ENCODE measurements at regions not wholly inside any gene's neighbourhood (a gene's known extent, or its start where the extent isn't known, plus 50 kb on each side); places are given as distances from the start of the nearest gene placed in this dataset.

DNA sequence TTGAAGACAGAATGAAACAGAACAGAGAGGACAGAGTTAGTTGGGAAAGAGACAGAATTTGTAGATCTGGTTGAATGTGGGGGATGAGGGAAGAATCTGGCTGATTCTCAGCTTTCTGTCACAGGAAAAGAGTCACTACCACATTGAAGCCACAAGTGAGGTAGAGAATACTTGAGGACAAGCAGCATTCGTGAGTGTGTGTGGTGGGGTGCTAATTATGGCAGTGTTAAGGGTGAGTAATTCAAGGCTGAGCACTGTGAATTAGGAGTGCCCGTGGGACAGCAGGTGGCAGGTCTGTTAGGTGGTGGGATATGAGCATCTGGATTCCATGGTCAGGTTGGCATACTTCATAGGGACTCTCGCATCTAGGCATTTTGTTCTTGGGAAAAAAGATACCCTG, 347.4 kb upstream of the PRICKLE1 start:
- H3K4me2 ChIP-seq (replicated peaks; ENCODE audit: extremely low read depth, low read length, poor library complexity, severe bottlenecking): no peak overlapping the region
- no peaks in the 10 kb centered on the region for H3K9me3 ChIP-seq (replicated peaks in 1 of 2; ENCODE audit: control insufficient read depth in 1 of 2, insufficient read depth in 1 of 2, low read length in 2 of 2)
- H3K4me1 ChIP-seq (ENCODE audit: control insufficient read depth in 1 of 2, insufficient read depth in 2 of 2, low read length in 2 of 2): no peaks in the 10 kb centered on the region
- TF ChIP-seq, protein P1, sequence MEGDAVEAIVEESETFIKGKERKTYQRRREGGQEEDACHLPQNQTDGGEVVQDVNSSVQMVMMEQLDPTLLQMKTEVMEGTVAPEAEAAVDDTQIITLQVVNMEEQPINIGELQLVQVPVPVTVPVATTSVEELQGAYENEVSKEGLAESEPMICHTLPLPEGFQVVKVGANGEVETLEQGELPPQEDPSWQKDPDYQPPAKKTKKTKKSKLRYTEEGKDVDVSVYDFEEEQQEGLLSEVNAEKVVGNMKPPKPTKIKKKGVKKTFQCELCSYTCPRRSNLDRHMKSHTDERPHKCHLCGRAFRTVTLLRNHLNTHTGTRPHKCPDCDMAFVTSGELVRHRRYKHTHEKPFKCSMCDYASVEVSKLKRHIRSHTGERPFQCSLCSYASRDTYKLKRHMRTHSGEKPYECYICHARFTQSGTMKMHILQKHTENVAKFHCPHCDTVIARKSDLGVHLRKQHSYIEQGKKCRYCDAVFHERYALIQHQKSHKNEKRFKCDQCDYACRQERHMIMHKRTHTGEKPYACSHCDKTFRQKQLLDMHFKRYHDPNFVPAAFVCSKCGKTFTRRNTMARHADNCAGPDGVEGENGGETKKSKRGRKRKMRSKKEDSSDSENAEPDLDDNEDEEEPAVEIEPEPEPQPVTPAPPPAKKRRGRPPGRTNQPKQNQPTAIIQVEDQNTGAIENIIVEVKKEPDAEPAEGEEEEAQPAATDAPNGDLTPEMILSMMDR (IDR thresholded peaks at IDR 0.05): no peak
- WGBS (ENCODE audit: insufficient coverage): 65% methylated on average over 3 of the region's 3 CpGs
- Mint-ChIP-seq H3K36me3 (no peaks in the 10 kb centered on the region), H3K4me1 (no peaks in the 10 kb centered on the region), H3K9me3 (peaks cover 6 to 17% (median 12%) of the 10 kb centered on the region in 7 donors), H3K27ac (no peak overlapping the region), H3K27me3 (ENCODE audit: low read depth in 3 of 3) (no peaks in the 10 kb centered on the region), H3K4me3 (no peak overlapping the region)
- H3K9ac ChIP-seq (ENCODE audit: insufficient read depth, low read length, poor library complexity, severe bottlenecking): no peak overlapping the region
- no peak overlapping the region for H3K27ac ChIP-seq (ENCODE audit: low read depth in 1 of 2, low read length in 2 of 2)
- no peaks in the 10 kb centered on the region for H3K27me3 ChIP-seq (ENCODE audit: control insufficient read depth in 2 of 2, insufficient read depth in 2 of 2, low read length in 2 of 2)
- no peak for DNase-seq
- H3K79me2 ChIP-seq (ENCODE audit: insufficient read depth, low read length): no peaks in the 10 kb centered on the region
- no peak overlapping the region for H3K4me3 ChIP-seq (replicated peaks in 1 of 3; ENCODE audit: low read depth in 2 of 3, low read length in 3 of 3)
- no peak overlapping the region for H2AFZ ChIP-seq (ENCODE audit: insufficient read depth, low read depth, low read length, poor library complexity, severe bottlenecking)
- no peaks in the 10 kb centered on the region for H3K36me3 ChIP-seq (replicated peaks in 1 of 2; ENCODE audit: control insufficient read depth in 1 of 2, insufficient read depth in 2 of 2, low read length in 2 of 2)
- H4K20me1 ChIP-seq (ENCODE audit: insufficient read depth, low read length): no peaks in the 10 kb centered on the region
- intact Hi-C loops (cut with micrococcal nuclease): no loop called here

DNA sequence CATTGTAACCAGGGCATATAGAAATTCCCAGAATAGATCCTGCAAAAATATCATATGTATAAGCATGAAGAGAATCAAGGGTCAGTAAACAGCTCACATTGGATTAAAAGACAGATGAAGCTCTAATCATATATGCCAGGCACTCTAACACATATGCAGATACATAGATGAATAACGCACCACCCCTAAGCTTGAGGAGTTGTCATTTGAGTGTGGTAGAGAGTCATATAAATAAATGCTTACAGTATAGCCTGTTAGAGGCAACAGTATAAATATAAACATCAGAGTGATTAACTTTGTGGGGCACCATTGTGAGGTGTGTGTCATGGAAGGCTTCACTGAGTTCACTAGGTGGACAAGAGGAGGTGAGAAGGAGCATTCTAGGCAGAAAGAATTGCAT, 346.7 kb upstream of the PRICKLE1 start:
- DNase-seq: no peak
- Histone ChIP-seq H3K9ac (ENCODE audit: insufficient read depth, low read length, poor library complexity, severe bottlenecking) (no peak overlapping the region), H4K20me1 (ENCODE audit: insufficient read depth, low read length) (no peaks in the 10 kb centered on the region), H2AFZ (ENCODE audit: insufficient read depth, low read depth, low read length, poor library complexity, severe bottlenecking) (no peak overlapping the region), H3K27ac (ENCODE audit: low read depth in 1 of 2, low read length in 2 of 2) (no peak overlapping the region), H3K36me3 (replicated peaks in 1 of 2; ENCODE audit: control insufficient read depth in 1 of 2, insufficient read depth in 2 of 2, low read length in 2 of 2) (no peaks in the 10 kb centered on the region), H3K4me2 (replicated peaks; ENCODE audit: extremely low read depth, low read length, poor library complexity, severe bottlenecking) (no peak overlapping the region), H3K27me3 (ENCODE audit: control insufficient read depth in 2 of 2, insufficient read depth in 2 of 2, low read length in 2 of 2) (no peaks in the 10 kb centered on the region), H3K4me1 (ENCODE audit: control insufficient read depth in 1 of 2, insufficient read depth in 2 of 2, low read length in 2 of 2) (no peaks in the 10 kb centered on the region), H3K9me3 (replicated peaks in 1 of 2; ENCODE audit: control insufficient read depth in 1 of 2, insufficient read depth in 1 of 2, low read length in 2 of 2) (no peaks in the 10 kb centered on the region), H3K4me3 (replicated peaks in 1 of 3; ENCODE audit: low read depth in 2 of 3, low read length in 3 of 3) (no peak overlapping the region), H3K79me2 (ENCODE audit: insufficient read depth, low read length) (no peaks in the 10 kb centered on the region)
- H3K4me3 Mint-ChIP-seq: no peak overlapping the region
- TF ChIP-seq, protein P1 (IDR thresholded peaks at IDR 0.05): no peak
- no peaks in the 10 kb centered on the region for H3K27me3 Mint-ChIP-seq (ENCODE audit: low read depth in 3 of 3)
- peaks cover 1 to 10% (median 10%) of the 10 kb centered on the region in 7 donors for H3K9me3 Mint-ChIP-seq
- H3K27ac Mint-ChIP-seq: no peak overlapping the region
- WGBS (ENCODE audit: insufficient coverage): no CpG with 5 or more reads among the region's 1 CpG
- H3K4me1 Mint-ChIP-seq: no peaks in the 10 kb centered on the region
- H3K36me3 Mint-ChIP-seq: no peaks in the 10 kb centered on the region
- intact Hi-C loops (cut with micrococcal nuclease): no loop called here
